Osteocyte (in vitro differentiated cells): ENCODE measurements at regions not wholly inside any gene's neighbourhood (a gene's known extent, or its start where the extent isn't known, plus 50 kb on each side); places are given as distances from the start of the nearest gene placed in this dataset.
A peak's percentile ranks its signal among the peaks of the same experiment; 100 is the strongest.
"Not testable (repeated sequence)": the region's sequence is repeated elsewhere in the genome, so short reads cannot be mapped to it uniquely, and the experiment has no call there.

ENCODE experiments used
- DNase-seq: peaks from one replicate; pipeline ENCODE4 v3.0.0; 2021; ENCODE audit warnings: mixed read lengths; ENCODE audit not compliant: unreplicated experiment; ENCODE audit errors: extremely low spot score
- H3K27ac Mint-ChIP-seq: one replicate; pipeline ENCODE4 v1.8.0; 2021; ENCODE audit warnings: mild to moderate bottlenecking, mixed read lengths; ENCODE audit not compliant: unreplicated experiment
- H3K27me3 Mint-ChIP-seq: one replicate; pipeline ENCODE4 v1.8.0; 2021; ENCODE audit warnings: mixed read lengths; ENCODE audit not compliant: unreplicated experiment
- H3K36me3 Mint-ChIP-seq: one replicate; pipeline ENCODE4 v1.8.0; 2021; ENCODE audit warnings: mixed read lengths; ENCODE audit not compliant: unreplicated experiment
- H3K4me1 Mint-ChIP-seq: one replicate; pipeline ENCODE4 v1.8.0; 2021; ENCODE audit warnings: mixed read lengths; ENCODE audit not compliant: unreplicated experiment
- H3K4me3 Mint-ChIP-seq: one replicate; pipeline ENCODE4 v1.8.0; 2021; ENCODE audit warnings: mild to moderate bottlenecking, moderate library complexity, mixed read lengths; ENCODE audit not compliant: unreplicated experiment
- H3K9me3 Mint-ChIP-seq: one replicate; pipeline ENCODE4 v1.8.0; 2021; ENCODE audit warnings: mixed read lengths; ENCODE audit not compliant: unreplicated experiment

GRCh38 chr22:12279512-12280474 lies 3248.2 kb upstream of the OR11H1 start:
- not testable (repeated sequence) for H3K36me3 Mint-ChIP-seq, H3K9me3 Mint-ChIP-seq, H3K4me3 Mint-ChIP-seq, H3K4me1 Mint-ChIP-seq, H3K27me3 Mint-ChIP-seq, H3K27ac Mint-ChIP-seq
- peak; percentile 86 for DNase-seq

GRCh38 chr22:12284690-12285089 lies 3243.3 kb upstream of the OR11H1 start:
- H3K4me3 Mint-ChIP-seq, DNase-seq, H3K9me3 Mint-ChIP-seq, H3K4me1 Mint-ChIP-seq, H3K27ac Mint-ChIP-seq, H3K36me3 Mint-ChIP-seq, H3K27me3 Mint-ChIP-seq: not testable (repeated sequence)

- not testable (repeated sequence) for H3K36me3 Mint-ChIP-seq, H3K4me1 Mint-ChIP-seq, H3K9me3 Mint-ChIP-seq, H3K27me3 Mint-ChIP-seq, H3K4me3 Mint-ChIP-seq, H3K27ac Mint-ChIP-seq
- DNase-seq, result peak; percentile 87
Observed at GRCh38 chr22:12297351-12297750, 3230.6 kb upstream of the OR11H1 start.
